ENCODE measurements at regions not wholly inside any gene's neighbourhood (a gene's known extent, or its start where the extent isn't known, plus 50 kb on each side); places are given as distances from the start of the nearest gene placed in this dataset.
"Not testable (repeated sequence)": the region's sequence is repeated elsewhere in the genome, so short reads cannot be mapped to it uniquely, and the experiment has no call there.

- TF ChIP-seq PKNOX1 (IDR thresholded peaks at IDR 0.05); FOXK2 (conservative IDR thresholded peaks at IDR 0.05 in 1 of 2, IDR thresholded peaks at IDR 0.05 in 1 of 2; ENCODE audit: low read depth in 2 of 2); EZH2 (IDR thresholded peaks at IDR 0.05; ENCODE audit: borderline replicate concordance, low read depth, low read length); SIRT6 (IDR thresholded peaks at IDR 0.05; ENCODE audit: low read depth, low read length); NCOR1 (IDR thresholded peaks at IDR 0.05); SNAPC5 (CRISPR knock-in tag; IDR thresholded peaks at IDR 0.05); POLR2A (conservative IDR thresholded peaks at IDR 0.05); POLR2AphosphoS5 (IDR thresholded peaks at IDR 0.05; ENCODE audit: control insufficient read depth, insufficient read depth, low read depth, low read length); HNRNPUL1 (IDR thresholded peaks at IDR 0.05; ENCODE audit: low read length); ETV6 (IDR thresholded peaks at IDR 0.05; ENCODE audit: borderline replicate concordance in 1 of 2, low read depth in 2 of 2, low read length in 1 of 2); ETV6 (CRISPR knock-in tag; IDR thresholded peaks at IDR 0.05; ENCODE audit: borderline replicate concordance): not testable (repeated sequence)
Measured at GRCh38 chr9:135181841-135182240, 94.4 kb downstream of the OLFM1 start.

All from K562 (cell line).